HEK293T (cell line): ENCODE measurements at regions not wholly inside any gene's neighbourhood (a gene's known extent, or its start where the extent isn't known, plus 50 kb on each side); places are given as distances from the start of the nearest gene placed in this dataset.

ENCODE experiments used
- CTCF ChIA-PET: fragments of 350-600 bp; formaldehyde crosslinking; extraction: SDS; loops from one replicate; lab custom pipeline; 2021; ENCODE audit warnings: antibody characterized with exemption, inconsistent platforms; lab: Yijun Ruan, JAX
- POLR2A ChIA-PET: fragments of 350-600 bp; formaldehyde crosslinking; extraction: SDS; loops from one replicate; lab custom pipeline; 2020; ENCODE audit warnings: antibody characterized with exemption, inconsistent platforms; lab: Yijun Ruan, JAX
- DNase-seq: peaks from one replicate; pipeline ENCODE4 v3.0.0; 2012; ENCODE audit warnings: mixed read lengths; ENCODE audit errors: extremely low spot score
- ARNT ChIP-seq: fragments of 450-650 bp; IDR thresholded peaks from 2 replicates; pipeline ENCODE4 v1.6.1; 2017; ENCODE audit warnings: mild to moderate bottlenecking
- BHLHE40 ChIP-seq: fragments of 450-650 bp; IDR thresholded peaks from 2 replicates; pipeline ENCODE4 v1.6.1; 2016; ENCODE audit warnings: mild to moderate bottlenecking, moderate library complexity, borderline replicate concordance
- CTBP1 ChIP-seq: fragments of 450-650 bp; IDR thresholded peaks from 2 replicates; pipeline ENCODE4 v1.6.1; 2016; ENCODE audit warnings: borderline replicate concordance
- ELF4 ChIP-seq: fragments of 450-650 bp; IDR thresholded peaks from 2 replicates; pipeline ENCODE4 v1.6.1; 2017; ENCODE audit warnings: antibody characterized with exemption
- FOXA1 ChIP-seq: fragments of 450-650 bp; IDR thresholded peaks from 2 replicates; pipeline ENCODE4 v1.6.1; 2016; ENCODE audit warnings: mild to moderate bottlenecking
- FOXK2 ChIP-seq: fragments of 450-650 bp; IDR thresholded peaks from 2 replicates; pipeline ENCODE4 v1.6.1; 2016; ENCODE audit warnings: mild to moderate bottlenecking
- FOXM1 ChIP-seq: fragments of 450-650 bp; IDR thresholded peaks from 2 replicates; pipeline ENCODE4 v1.6.1; 2017; ENCODE audit warnings: mild to moderate bottlenecking, borderline replicate concordance
- HDGF ChIP-seq: fragments of 450-650 bp; IDR thresholded peaks from 2 replicates; pipeline ENCODE4 v1.6.1; 2017; ENCODE audit warnings: antibody characterized with exemption, borderline replicate concordance
- L3MBTL2 ChIP-seq: fragments of 450-650 bp; conservative IDR thresholded peaks from 2 replicates; pipeline ENCODE4 v1.6.1; 2016; ENCODE audit warnings: mild to moderate bottlenecking
- LEF1 ChIP-seq: fragments of 450-650 bp; IDR thresholded peaks from 2 replicates; pipeline ENCODE4 v1.6.1; 2017; ENCODE audit warnings: mild to moderate bottlenecking, borderline replicate concordance
- NFRKB ChIP-seq: fragments of 450-650 bp; IDR thresholded peaks from 2 replicates; pipeline ENCODE4 v1.6.1; 2016; ENCODE audit warnings: mild to moderate bottlenecking, moderate library complexity
- PKNOX1 ChIP-seq: fragments of 450-650 bp; IDR thresholded peaks from 2 replicates; pipeline ENCODE4 v1.6.1; 2016
- SP1 ChIP-seq: fragments of 450-650 bp; IDR thresholded peaks from 2 replicates; pipeline ENCODE4 v1.6.1; 2017
- SUZ12 ChIP-seq: fragments of 450-650 bp; IDR thresholded peaks from 2 replicates; pipeline ENCODE4 v1.6.1; 2016; ENCODE audit warnings: mild to moderate bottlenecking
- TARDBP ChIP-seq: fragments of 450-650 bp; IDR thresholded peaks from 2 replicates; pipeline ENCODE4 v1.6.1; 2016
- ZNF384 ChIP-seq: fragments of 450-650 bp; IDR thresholded peaks from 2 replicates; pipeline ENCODE4 v1.6.1; 2016

GRCh38 chr1:198075296-198075695 is 81.5 kb upstream of the NEK7 start:
- TF ChIP-seq LEF1 (no peak), CTBP1 (no peak), L3MBTL2 (no peak), HDGF (no peak)
- ChIA-PET CTCF (no interaction called here), POLR2A (no interaction called here)
- no peak for DNase-seq

DNA sequence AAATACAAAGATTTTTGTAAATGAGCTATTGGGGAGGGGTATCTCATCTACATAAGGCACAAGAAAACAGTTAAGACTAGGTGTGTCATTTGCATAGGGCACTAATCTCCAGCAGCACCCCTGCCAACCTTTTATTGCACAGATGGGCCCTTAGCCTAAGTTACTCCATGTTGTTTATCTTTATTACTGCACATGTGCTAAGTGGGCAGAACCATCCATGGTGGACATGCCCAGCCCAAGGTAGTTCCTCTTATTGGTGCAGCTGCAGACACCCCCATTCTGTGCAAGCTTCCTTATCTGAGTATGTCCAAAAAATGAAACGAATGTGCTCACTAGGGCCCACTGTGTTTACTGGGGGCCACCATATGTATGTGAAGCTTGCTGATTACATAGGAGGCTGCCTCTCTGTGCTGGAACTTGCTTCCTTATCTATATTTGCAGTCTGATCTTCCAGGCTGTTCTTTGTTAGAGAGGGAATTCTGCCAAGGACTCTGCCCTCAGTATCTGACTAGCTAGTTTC is 77.3 kb upstream of the NEK7 start:
- DNase-seq: no peak
- TF ChIP-seq LEF1: no peak
- no peak for TF ChIP-seq ZNF384
- no peak for TF ChIP-seq ARNT
- TF ChIP-seq TARDBP: no peak
- no peak for TF ChIP-seq FOXA1
- TF ChIP-seq SP1: no peak
- TF ChIP-seq FOXK2: no peak
- TF ChIP-seq CTBP1: no peak
- no peak for TF ChIP-seq SUZ12
- no peak for TF ChIP-seq PKNOX1
- no peak for TF ChIP-seq L3MBTL2
- TF ChIP-seq BHLHE40: no peak
- no peak for TF ChIP-seq ELF4
- no peak for TF ChIP-seq HDGF
- no peak for TF ChIP-seq FOXM1
- TF ChIP-seq NFRKB: no peak
- CTCF ChIA-PET: no interaction called here
- POLR2A ChIA-PET: no interaction called here

GRCh38 chr1:198082576-198082975 is 74.2 kb upstream of the NEK7 start:
- ChIA-PET CTCF (no interaction called here), POLR2A (no interaction called here)
- DNase-seq: no peak
- TF ChIP-seq LEF1: no peak
- TF ChIP-seq PKNOX1: no peak
- TF ChIP-seq FOXK2: no peak
- no peak for TF ChIP-seq L3MBTL2
- no peak for TF ChIP-seq FOXM1
- TF ChIP-seq HDGF: no peak
- no peak for TF ChIP-seq ELF4
- no peak for TF ChIP-seq SUZ12
- TF ChIP-seq NFRKB: no peak
- TF ChIP-seq FOXA1: no peak

GRCh38 chr1:198083549-198083948 is 73.2 kb upstream of the NEK7 start:
- TF ChIP-seq TARDBP: no peak
- no peak for TF ChIP-seq FOXA1
- TF ChIP-seq HDGF: no peak
- no peak for TF ChIP-seq ZNF384
- no peak for TF ChIP-seq NFRKB
- no peak for TF ChIP-seq FOXK2
- no peak for TF ChIP-seq SUZ12
- TF ChIP-seq ARNT: no peak
- no peak for TF ChIP-seq SP1
- TF ChIP-seq BHLHE40: no peak
- no peak for TF ChIP-seq FOXM1
- TF ChIP-seq CTBP1: no peak
- no peak for TF ChIP-seq L3MBTL2
- DNase-seq: no peak
- ChIA-PET POLR2A (no interaction called here), CTCF (interaction anchor here (0.6 to 0.7 kb wide), 2 partner anchors 264 to 945 kb away, joined by 3 read pairs; no protein-coding TSS in a partner anchor)

GRCh38 chr1:198084241-198084908 is 72.4 kb upstream of the NEK7 start:
- ChIA-PET POLR2A (no interaction called here), CTCF (interaction anchor here (0.6 kb wide), 2 partner anchors 157 to 946 kb away, joined by 3 read pairs; no protein-coding TSS in a partner anchor)
- TF ChIP-seq FOXK2 (no peak), SUZ12 (no peak), L3MBTL2 (no peak), FOXM1 (no peak), BHLHE40 (no peak), FOXA1 (no peak), ARNT (no peak), ZNF384 (no peak), LEF1 (no peak), TARDBP (no peak), NFRKB (no peak), HDGF (no peak), PKNOX1 (no peak), ELF4 (no peak), SP1 (no peak), CTBP1 (no peak)
- no peak for DNase-seq

- no peak for DNase-seq
- no peak for TF ChIP-seq LEF1
- no peak for TF ChIP-seq SP1
- no peak for TF ChIP-seq ARNT
- no peak for TF ChIP-seq ZNF384
- no peak for TF ChIP-seq PKNOX1
- no peak for TF ChIP-seq L3MBTL2
- no peak for TF ChIP-seq BHLHE40
- TF ChIP-seq HDGF: no peak
- no peak for TF ChIP-seq FOXA1
- no peak for TF ChIP-seq SUZ12
- no peak for TF ChIP-seq FOXK2
- no peak for TF ChIP-seq CTBP1
- TF ChIP-seq ELF4: no peak
- no peak for TF ChIP-seq NFRKB
- TF ChIP-seq TARDBP: no peak
- TF ChIP-seq FOXM1: no peak
- ChIA-PET CTCF (no interaction called here), POLR2A (no interaction called here)
Measured at GRCh38 chr1:198086051-198086745, 70.6 kb upstream of the NEK7 start.
